K562 (cell line): ENCODE measurements at regions not wholly inside any gene's neighbourhood (a gene's known extent, or its start where the extent isn't known, plus 50 kb on each side); places are given as distances from the start of the nearest gene placed in this dataset.

Experiments
- ATAC-seq: fragments of 200-7000 bp; cut with Tn5 transposase; 3 replicates; pipeline ENCODE4 v1.9.1; 2020; ENCODE audit warnings: moderate library complexity
- BruUV-seq: library from RNA; stranded (reverse); fragments of 400-500 nt; replicated peaks from 2 replicates; lab custom pipeline; 2021; lab: Mats Ljungman, UMichigan
- CTCF ChIA-PET: fragments of 300-600 bp; formaldehyde crosslinking; extraction: SDS; loops from one replicate; lab custom pipeline; 2021; ENCODE audit warnings: low intra/inter-chr PET ratio; lab: Yijun Ruan, JAX
- POLR2A ChIA-PET: fragments of 300-600, 350-650 bp; sonication (Branson Sonifier 250); formaldehyde crosslinking; extraction: SDS; loops from one replicate; lab custom pipeline; 2021; ENCODE audit warnings: antibody characterized with exemption, inconsistent platforms; lab: Yijun Ruan, JAX
- DNase-seq, 4 experiments: peaks; one replicate each; pipeline versions ENCODE4 v3.0.0 to v3.0.0-alpha.2; 2011 to 2018; ENCODE audit warnings: low spot score in 3 of 4, mixed read lengths in 3 of 4; ENCODE audit errors: extremely low read depth in 1 of 4
- FAIRE-seq: peaks from 2 replicates; lab custom pipeline; 2011; peaks lifted over from hg19 to GRCh38; lab: Jason Lieb, UNC
- H2AFZ ChIP-seq: 2 replicates; pipeline ENCODE4 v1.6.0; 2011; ENCODE audit warnings: low read depth, low read length, control low read depth, inconsistent platforms
- H3K27ac ChIP-seq: fragments of 200-600 bp; 3 replicates; pipeline ENCODE4 v1.8.0; 2011; ENCODE audit warnings: low read depth, mild to moderate bottlenecking, control low read depth, inconsistent platforms, low read length, moderate library complexity, mixed read lengths; ENCODE audit errors: extremely low read depth
- H3K27me3 ChIP-seq, 2 experiments: fragments of 300-600 bp in 1 of 2; 2 replicates in 1 of 2; 3 replicates in 1 of 2; pipeline versions ENCODE4 v1.6.0 to v1.8.0; 2011; ENCODE audit warnings: inconsistent platforms in 2 of 2, low read length in 2 of 2, mild to moderate bottlenecking in 1 of 2, mixed read lengths in 1 of 2, moderate library complexity in 1 of 2; ENCODE audit not compliant: control insufficient read depth in 2 of 2, insufficient read depth in 2 of 2
- H3K36me3 ChIP-seq: fragments of 300-600 bp; 3 replicates; pipeline ENCODE4 v1.8.0; 2011; ENCODE audit warnings: mild to moderate bottlenecking, low read length, inconsistent platforms; ENCODE audit not compliant: control insufficient read depth, insufficient read depth
- H3K4me1 ChIP-seq, 2 experiments: fragments of 200-600 bp in 1 of 2; replicated peaks in 1 of 2; 2 replicates in 1 of 2; 3 replicates in 1 of 2; pipeline versions ENCODE4 v1.5.1 to v1.8.0; 2011; ENCODE audit warnings: inconsistent platforms in 2 of 2, low read length in 2 of 2, mild to moderate bottlenecking in 1 of 2, mixed read lengths in 1 of 2, moderate library complexity in 1 of 2; ENCODE audit not compliant: control insufficient read depth in 2 of 2, insufficient read depth in 2 of 2
- H3K4me2 ChIP-seq: 2 replicates; pipeline ENCODE4 v1.6.1; 2011; ENCODE audit warnings: low read length, control low read depth, inconsistent platforms, mixed read lengths; ENCODE audit not compliant: insufficient read depth
- H3K4me3 ChIP-seq: fragments of 200-600 bp; sonication (generic), shearing (Covaris generic); 2 replicates; pipeline ENCODE4 v1.5.1; 2016; ENCODE audit warnings: control low read depth, inconsistent platforms
- H3K79me2 ChIP-seq: fragments of 200-600 bp; 3 replicates; pipeline ENCODE4 v1.8.0; 2011; ENCODE audit warnings: low read length, inconsistent platforms; ENCODE audit not compliant: control insufficient read depth, insufficient read depth
- H3K9ac ChIP-seq, 2 experiments: 2 replicates each; pipeline versions ENCODE4 v1.6.0 to v1.6.1; 2011; ENCODE audit warnings: low read depth in 2 of 2, low read length in 2 of 2, control low read depth in 1 of 2, inconsistent platforms in 1 of 2, mild to moderate bottlenecking in 1 of 2, mixed read lengths in 1 of 2; ENCODE audit not compliant: insufficient read depth in 1 of 2
- H3K9me1 ChIP-seq: one replicate; pipeline ENCODE4 v1.6.0; 2011; ENCODE audit warnings: inconsistent platforms, mild to moderate bottlenecking, low read length, moderate library complexity; ENCODE audit not compliant: control insufficient read depth, insufficient read depth
- H3K9me3 ChIP-seq: replicated peaks from 2 replicates; pipeline ENCODE4 v1.5.1; 2011; ENCODE audit warnings: low read depth, low read length, inconsistent platforms; ENCODE audit not compliant: control insufficient read depth, insufficient read depth
- H4K20me1 ChIP-seq: replicated peaks from 2 replicates; pipeline ENCODE4 v1.6.1; 2011; ENCODE audit warnings: low read length, inconsistent platforms, mixed read lengths; ENCODE audit not compliant: control insufficient read depth, insufficient read depth
- IFI16 ChIP-seq: fragments of 250-450 bp; sonication (Bioruptor Pico); IDR thresholded peaks from 2 replicates; pipeline ENCODE4 v2.1.2; 2022; ENCODE audit warnings: mild to moderate bottlenecking, inconsistent platforms
- MEF2D ChIP-seq: conservative IDR thresholded peaks from 2 replicates; pipeline ENCODE4 v1.6.1; 2016; ENCODE audit warnings: low read depth, missing genetic modification characterization, missing compliant biosample characterization
- NFYB ChIP-seq: IDR thresholded peaks from 2 replicates; pipeline ENCODE4 v1.6.1; 2011; ENCODE audit warnings: mild to moderate bottlenecking, moderate library complexity; ENCODE audit not compliant: insufficient read length; ENCODE audit errors: extremely low read depth
- SRSF1 ChIP-seq: fragments of 200-400 bp; formaldehyde crosslinking; IDR thresholded peaks from 2 replicates; pipeline ENCODE4 v1.6.1; 2017; ENCODE audit warnings: mild to moderate bottlenecking, low read depth, low read length, moderate library complexity
- ZBTB7A ChIP-seq: IDR thresholded peaks from 2 replicates; pipeline ENCODE4 v1.6.1; 2011; ENCODE audit warnings: low read depth, mild to moderate bottlenecking, low read length, moderate library complexity, borderline replicate concordance; ENCODE audit not compliant: control insufficient read depth
- ZNF507 ChIP-seq: conservative IDR thresholded peaks from 2 replicates; pipeline ENCODE4 v1.6.1; 2017; ENCODE audit warnings: missing genetic modification characterization, missing compliant biosample characterization
- WGBS: fragments of 100-300 bp; shearing (Covaris generic); methylation state at CpG from one replicate; pipeline ENCODE4 v1.1.6; 2016; ENCODE audit warnings: low coverage, mixed read lengths; ENCODE audit not compliant: insufficient coverage; ENCODE audit errors: missing lambda C conversion rate; 5-methylcytosine and 5-hydroxymethylcytosine counted together
- in situ Hi-C: fragments of 300-500 bp; cut with MboI; formaldehyde crosslinking; loops from 4 replicates; pipeline ENCODE4 v1.15.0; 2018; ENCODE audit warnings: inconsistent platforms, mixed read lengths
- intact Hi-C: fragments of 100-400 bp; cut with micrococcal nuclease; formaldehyde crosslinking; loops from 2 replicates; pipeline ENCODE4 v1.14.2; 2022
- TF ChIP-seq, protein P1 (sequence below), 2 experiments: fragments of 450-650 bp; conservative IDR thresholded peaks; 2 replicates each; pipeline ENCODE4 v1.6.1; 2017; ENCODE audit warnings: mild to moderate bottlenecking in 2 of 2, moderate library complexity in 2 of 2
- TF ChIP-seq, protein P2 (sequence below): fragments of 250-450 bp; sonication (Bioruptor Pico); IDR thresholded peaks from 2 replicates; pipeline ENCODE4 v1.5.0; 2021; ENCODE audit warnings: mild to moderate bottlenecking, moderate library complexity
- TF ChIP-seq, protein P3 (sequence below), 2 experiments: fragments of 450-650 bp; IDR thresholded peaks; 2 replicates each; pipeline ENCODE4 v1.6.1; 2018; ENCODE audit warnings: mild to moderate bottlenecking in 2 of 2, low read depth in 1 of 2; ENCODE audit not compliant: partially characterized antibody in 2 of 2
- TF ChIP-seq, protein P4 (sequence below): fragments of 250-450 bp; sonication (Bioruptor Pico); IDR thresholded peaks from 2 replicates; pipeline ENCODE4 v1.5.1; 2021; ENCODE audit warnings: mild to moderate bottlenecking

DNA sequence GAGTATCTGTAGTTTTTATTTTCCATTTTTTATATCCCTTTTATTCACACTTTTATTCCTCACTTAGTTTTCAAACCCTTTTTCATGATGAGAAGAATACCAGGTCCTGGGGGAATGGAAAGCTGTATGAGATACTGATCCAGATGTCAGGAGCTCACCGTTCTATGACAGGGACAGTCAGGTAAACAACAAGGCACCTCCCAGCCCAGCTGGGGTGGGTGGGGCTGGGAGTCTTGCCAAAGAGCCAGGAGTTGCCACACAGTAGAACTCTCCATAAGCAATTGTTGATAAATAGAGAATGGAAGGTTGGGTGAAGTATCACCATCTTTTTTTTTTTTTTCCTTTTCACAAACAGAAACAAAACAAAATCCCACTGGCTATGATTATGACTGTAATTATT lies 225.8 kb downstream of the NSG2 start:
- Histone ChIP-seq H3K36me3 (no peaks in the 10 kb centered on the region), H3K4me2 (no peak overlapping the region), H3K4me1 (no peaks in the 10 kb centered on the region), H3K27me3 (peaks cover 0 to under 1% of the 10 kb centered on the region in 2 experiments; a peak in 2 of 5 replicates), H4K20me1 (no peaks in the 10 kb centered on the region), H3K9me1 (no peaks in the 10 kb centered on the region), H3K79me2 (no peaks in the 10 kb centered on the region), H2AFZ (no peak overlapping the region), H3K9me3 (no peaks in the 10 kb centered on the region), H3K4me3 (no peak overlapping the region), H3K9ac (no peak overlapping the region), H3K27ac (no peak overlapping the region)
- FAIRE-seq (no peak), ATAC-seq (no peak), DNase-seq (no peak)
- ChIA-PET POLR2A (interaction anchor here (0.6 kb wide), 1 partner anchor 367 kb away, joined by 3 read pairs; no protein-coding TSS in a partner anchor), CTCF (interaction anchor here (0.5 kb wide), 1 partner anchor 1034 kb away, joined by 3 read pairs; no protein-coding TSS in a partner anchor)
- intact Hi-C loops (no loop called here), in situ Hi-C loops (no loop called here)
- BruUV-seq, result no TSS peak
- WGBS, result 0% methylated on average over 1 of the region's 1 CpG
- TF ChIP-seq SRSF1 (no peak), ZBTB7A (no peak), ZNF507 (tag) (no peak), NFYB (no peak), IFI16 (CRISPR knock-in tag) (no peak), MEF2D (tag) (no peak)
- TF ChIP-seq, protein P1, sequence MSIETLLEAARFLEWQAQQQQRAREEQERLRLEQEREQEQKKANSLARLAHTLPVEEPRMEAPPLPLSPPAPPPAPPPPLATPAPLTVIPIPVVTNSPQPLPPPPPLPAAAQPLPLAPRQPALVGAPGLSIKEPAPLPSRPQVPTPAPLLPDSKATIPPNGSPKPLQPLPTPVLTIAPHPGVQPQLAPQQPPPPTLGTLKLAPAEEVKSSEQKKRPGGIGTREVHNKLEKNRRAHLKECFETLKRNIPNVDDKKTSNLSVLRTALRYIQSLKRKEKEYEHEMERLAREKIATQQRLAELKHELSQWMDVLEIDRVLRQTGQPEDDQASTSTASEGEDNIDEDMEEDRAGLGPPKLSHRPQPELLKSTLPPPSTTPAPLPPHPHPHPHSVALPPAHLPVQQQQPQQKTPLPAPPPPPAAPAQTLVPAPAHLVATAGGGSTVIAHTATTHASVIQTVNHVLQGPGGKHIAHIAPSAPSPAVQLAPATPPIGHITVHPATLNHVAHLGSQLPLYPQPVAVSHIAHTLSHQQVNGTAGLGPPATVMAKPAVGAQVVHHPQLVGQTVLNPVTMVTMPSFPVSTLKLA (conservative IDR thresholded peaks at IDR 0.05), result no peak
- TF ChIP-seq, protein P2, sequence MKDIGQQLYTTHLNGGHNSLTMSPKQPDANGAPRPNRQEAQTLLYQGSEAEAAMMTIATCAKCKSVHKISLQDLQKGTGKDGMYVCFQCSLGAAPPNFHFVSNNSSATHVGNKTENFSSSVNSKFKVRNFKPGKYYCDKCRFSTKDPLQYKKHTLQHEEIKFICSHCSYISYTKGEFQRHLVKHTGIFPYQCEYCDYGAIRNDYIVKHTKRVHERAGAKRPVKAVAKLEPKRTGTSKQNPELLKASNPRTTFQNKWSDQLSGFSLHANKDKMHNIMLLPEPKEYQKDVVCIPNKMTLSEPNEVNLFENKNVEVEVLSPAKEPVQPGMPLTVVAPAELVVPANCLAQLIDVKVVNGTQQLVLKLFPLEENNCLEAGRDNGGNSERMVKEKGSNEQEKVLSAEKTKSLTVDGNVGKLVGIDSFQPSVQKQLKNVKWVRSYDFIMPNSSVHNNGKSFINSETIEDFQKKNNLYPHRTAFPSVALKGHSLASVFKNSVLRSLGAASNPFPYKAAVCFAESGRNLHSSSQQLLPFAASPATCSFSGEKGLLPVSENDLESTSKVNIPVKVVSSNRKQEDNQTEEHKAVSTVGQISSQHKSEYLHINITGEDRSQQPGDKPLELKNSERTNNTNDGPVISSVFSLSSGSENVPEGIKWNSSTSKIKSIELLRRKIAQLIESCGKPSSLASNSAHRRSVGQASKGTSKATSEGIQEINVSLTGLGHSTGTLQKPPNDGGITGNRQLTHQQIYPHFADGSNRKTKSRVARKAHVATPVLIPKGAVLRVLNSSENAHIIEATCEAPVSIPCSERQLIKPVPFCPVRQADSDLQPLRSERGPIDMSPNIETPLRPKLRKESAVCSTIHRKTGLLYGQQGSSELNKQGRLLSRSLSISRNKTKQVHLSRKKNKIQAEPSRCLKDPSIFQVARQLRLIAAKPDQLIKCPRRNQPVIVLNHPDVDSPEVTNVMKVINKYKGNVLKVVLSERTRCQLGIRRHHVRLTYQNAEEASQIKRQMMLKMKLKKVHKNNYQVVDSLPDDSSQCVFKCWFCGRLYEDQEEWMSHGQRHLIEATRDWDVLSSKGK, result no peak
- TF ChIP-seq, protein P3, sequence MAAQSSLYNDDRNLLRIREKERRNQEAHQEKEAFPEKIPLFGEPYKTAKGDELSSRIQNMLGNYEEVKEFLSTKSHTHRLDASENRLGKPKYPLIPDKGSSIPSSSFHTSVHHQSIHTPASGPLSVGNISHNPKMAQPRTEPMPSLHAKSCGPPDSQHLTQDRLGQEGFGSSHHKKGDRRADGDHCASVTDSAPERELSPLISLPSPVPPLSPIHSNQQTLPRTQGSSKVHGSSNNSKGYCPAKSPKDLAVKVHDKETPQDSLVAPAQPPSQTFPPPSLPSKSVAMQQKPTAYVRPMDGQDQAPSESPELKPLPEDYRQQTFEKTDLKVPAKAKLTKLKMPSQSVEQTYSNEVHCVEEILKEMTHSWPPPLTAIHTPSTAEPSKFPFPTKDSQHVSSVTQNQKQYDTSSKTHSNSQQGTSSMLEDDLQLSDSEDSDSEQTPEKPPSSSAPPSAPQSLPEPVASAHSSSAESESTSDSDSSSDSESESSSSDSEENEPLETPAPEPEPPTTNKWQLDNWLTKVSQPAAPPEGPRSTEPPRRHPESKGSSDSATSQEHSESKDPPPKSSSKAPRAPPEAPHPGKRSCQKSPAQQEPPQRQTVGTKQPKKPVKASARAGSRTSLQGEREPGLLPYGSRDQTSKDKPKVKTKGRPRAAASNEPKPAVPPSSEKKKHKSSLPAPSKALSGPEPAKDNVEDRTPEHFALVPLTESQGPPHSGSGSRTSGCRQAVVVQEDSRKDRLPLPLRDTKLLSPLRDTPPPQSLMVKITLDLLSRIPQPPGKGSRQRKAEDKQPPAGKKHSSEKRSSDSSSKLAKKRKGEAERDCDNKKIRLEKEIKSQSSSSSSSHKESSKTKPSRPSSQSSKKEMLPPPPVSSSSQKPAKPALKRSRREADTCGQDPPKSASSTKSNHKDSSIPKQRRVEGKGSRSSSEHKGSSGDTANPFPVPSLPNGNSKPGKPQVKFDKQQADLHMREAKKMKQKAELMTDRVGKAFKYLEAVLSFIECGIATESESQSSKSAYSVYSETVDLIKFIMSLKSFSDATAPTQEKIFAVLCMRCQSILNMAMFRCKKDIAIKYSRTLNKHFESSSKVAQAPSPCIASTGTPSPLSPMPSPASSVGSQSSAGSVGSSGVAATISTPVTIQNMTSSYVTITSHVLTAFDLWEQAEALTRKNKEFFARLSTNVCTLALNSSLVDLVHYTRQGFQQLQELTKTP (IDR thresholded peaks at IDR 0.05; ENCODE audit: low read depth in 1 of 2, partially characterized antibody in 2 of 2), result no peak
- TF ChIP-seq, protein P4, sequence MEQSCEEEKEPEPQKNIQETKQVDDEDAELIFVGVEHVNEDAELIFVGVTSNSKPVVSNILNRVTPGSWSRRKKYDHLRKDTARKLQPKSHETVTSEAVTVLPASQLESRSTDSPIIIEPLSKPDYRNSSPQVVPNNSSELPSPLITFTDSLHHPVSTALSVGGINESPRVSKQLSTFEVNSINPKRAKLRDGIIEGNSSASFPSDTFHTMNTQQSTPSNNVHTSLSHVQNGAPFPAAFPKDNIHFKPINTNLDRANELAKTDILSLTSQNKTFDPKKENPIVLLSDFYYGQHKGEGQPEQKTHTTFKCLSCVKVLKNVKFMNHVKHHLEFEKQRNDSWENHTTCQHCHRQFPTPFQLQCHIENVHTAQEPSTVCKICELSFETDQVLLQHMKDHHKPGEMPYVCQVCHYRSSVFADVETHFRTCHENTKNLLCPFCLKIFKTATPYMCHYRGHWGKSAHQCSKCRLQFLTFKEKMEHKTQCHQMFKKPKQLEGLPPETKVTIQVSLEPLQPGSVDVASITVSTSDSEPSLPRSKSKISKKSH, result no peak
